GM12878 (cell line): ENCODE measurements at regions not wholly inside any gene's neighbourhood (a gene's known extent, or its start where the extent isn't known, plus 50 kb on each side); places are given as distances from the start of the nearest gene placed in this dataset.

Source experiments
- ATAC-seq: fragments of 200-7000 bp; cut with Tn5 transposase; 3 replicates; pipeline ENCODE4 v1.9.1; 2020; ENCODE audit warnings: mild to moderate bottlenecking, moderate library complexity
- BruUV-seq: library from RNA; stranded (reverse); fragments of 400-500 nt; replicated peaks from 2 replicates; lab custom pipeline; 2021; lab: Mats Ljungman, UMichigan
- CTCF ChIA-PET: fragments of 300-600 bp; sonication (Branson Sonifier 250); formaldehyde crosslinking; extraction: SDS; loops from one replicate; lab custom pipeline; 2021; ENCODE audit warnings: inconsistent platforms; lab: Yijun Ruan, JAX
- POLR2A ChIA-PET: fragments of 350-600 bp; formaldehyde crosslinking; extraction: SDS; loops from one replicate; lab custom pipeline; 2021; ENCODE audit warnings: inconsistent platforms; lab: Charles Lee
- RAD21 ChIA-PET: fragments of 300-600 bp; sonication (Branson Sonifier 250); formaldehyde crosslinking; loops from one replicate; lab custom pipeline; 2023; ENCODE audit warnings: antibody characterized with exemption; ENCODE audit not compliant: unreplicated experiment; lab: Charles Lee
- SMC1A ChIA-PET: fragments of 300-600 bp; sonication (Branson Sonifier 250); formaldehyde crosslinking; loops from one replicate; lab custom pipeline; 2023; ENCODE audit not compliant: unreplicated experiment, uncharacterized antibody; lab: Charles Lee
- DNase-seq: peaks from one replicate; pipeline ENCODE4 v3.0.0-alpha.2; 2011; ENCODE audit warnings: low read depth, low spot score
- FAIRE-seq: peaks from 3 replicates; lab custom pipeline; 2011; peaks lifted over from hg19 to GRCh38; lab: Jason Lieb, UNC
- H2AFZ ChIP-seq: 2 replicates; pipeline ENCODE4 v1.6.0; 2011; ENCODE audit warnings: low read depth, low read length, control low read depth; ENCODE audit not compliant: control insufficient read depth
- H3K27ac ChIP-seq: 2 replicates; pipeline ENCODE4 v1.5.1; 2011; ENCODE audit warnings: control low read depth; ENCODE audit not compliant: control insufficient read depth, insufficient read depth
- H3K27me3 ChIP-seq, 2 experiments: replicated peaks in 1 of 2; 2 replicates each; pipeline versions ENCODE4 v1.6.0 to v1.6.1; 2011; ENCODE audit warnings: low read length in 1 of 2; ENCODE audit not compliant: control insufficient read depth in 2 of 2, insufficient read depth in 2 of 2
- H3K36me3 ChIP-seq, 2 experiments: 2 replicates each; pipeline ENCODE4 v1.5.1; 2011; ENCODE audit warnings: low read length in 1 of 2; ENCODE audit not compliant: control insufficient read depth in 2 of 2, insufficient read depth in 2 of 2
- H3K4me1 ChIP-seq: 2 replicates; pipeline ENCODE4 v1.6.1; 2011; ENCODE audit warnings: mild to moderate bottlenecking, low read length, moderate library complexity, mixed read lengths; ENCODE audit not compliant: control insufficient read depth, insufficient read depth
- H3K4me2 ChIP-seq: 2 replicates; pipeline ENCODE4 v1.6.0; 2011; ENCODE audit warnings: control low read depth; ENCODE audit not compliant: control insufficient read depth, insufficient read depth
- H3K4me3 ChIP-seq: fragments of 200-600 bp; sonication (generic); 2 replicates; pipeline ENCODE4 v1.5.1; 2016
- H3K79me2 ChIP-seq: 2 replicates; pipeline ENCODE4 v1.6.0; 2011; ENCODE audit warnings: low read length; ENCODE audit not compliant: control insufficient read depth, insufficient read depth
- H3K9ac ChIP-seq: 2 replicates; pipeline ENCODE4 v1.8.0; 2011; ENCODE audit warnings: low read length, control low read depth, mixed read lengths; ENCODE audit not compliant: control insufficient read depth, insufficient read depth
- H3K9me3 ChIP-seq: replicated peaks from 3 replicates; pipeline ENCODE4 v1.5.1; 2011; ENCODE audit warnings: mild to moderate bottlenecking, low read length; ENCODE audit not compliant: control insufficient read depth, insufficient read depth
- H4K20me1 ChIP-seq: 2 replicates; pipeline ENCODE4 v1.6.0; 2011; ENCODE audit not compliant: control insufficient read depth, insufficient read depth
- BACH1 ChIP-seq: fragments of 450-650 bp; IDR thresholded peaks from 2 replicates; pipeline ENCODE4 v1.6.1; 2017; ENCODE audit warnings: mild to moderate bottlenecking, borderline replicate concordance
- HCFC1 ChIP-seq: fragments of 150-350 bp; IDR thresholded peaks from 2 replicates; pipeline ENCODE4 v1.6.1; 2014; ENCODE audit warnings: low read length
- MYB ChIP-seq: fragments of 150-350 bp; IDR thresholded peaks from 2 replicates; pipeline ENCODE4 v1.6.1; 2014; ENCODE audit warnings: mild to moderate bottlenecking, low read depth, low read length, borderline replicate concordance
- PML ChIP-seq: IDR thresholded peaks from 2 replicates; pipeline ENCODE4 v1.6.1; 2012; ENCODE audit warnings: low read length, inconsistent platforms
- POLR2A ChIP-seq: IDR thresholded peaks from 2 replicates; pipeline ENCODE4 v1.6.1; 2011; ENCODE audit warnings: low read depth, mild to moderate bottlenecking, low read length
- RFX5 ChIP-seq: IDR thresholded peaks from 2 replicates; pipeline ENCODE4 v1.6.1; 2011; ENCODE audit warnings: low read depth, low read length, improper control_type of control experiment
- SIN3A ChIP-seq: IDR thresholded peaks from 2 replicates; pipeline ENCODE4 v1.6.1; 2012; ENCODE audit warnings: low read depth, low read length, improper control_type of control experiment
- YY1 ChIP-seq: IDR thresholded peaks from 2 replicates; pipeline ENCODE4 v1.6.1; 2011; ENCODE audit warnings: low read depth, mild to moderate bottlenecking, low read length
- ZNF207 ChIP-seq: fragments of 450-650 bp; IDR thresholded peaks from 2 replicates; pipeline ENCODE4 v1.6.1; 2014; ENCODE audit warnings: antibody characterized with exemption, mild to moderate bottlenecking, borderline replicate concordance
- WGBS: methylation state at CpG from one replicate; pipeline ENCODE4 v1.1.6; 2016; ENCODE audit warnings: low lambda C conversion rate; ENCODE audit not compliant: insufficient replicate concordance, insufficient coverage; ENCODE audit errors: missing lambda C conversion rate; 5-methylcytosine and 5-hydroxymethylcytosine counted together
- in situ Hi-C: fragments of 300-500 bp; cut with MboI; formaldehyde crosslinking; loops from 9 replicates; pipeline ENCODE4 v1.14.3; 2018; ENCODE audit warnings: mixed read lengths
- intact Hi-C: fragments of 100-400 bp; cut with micrococcal nuclease; formaldehyde crosslinking; loops from one replicate; pipeline ENCODE4 v1.14.2; 2022; ENCODE audit not compliant: unreplicated experiment
- TF ChIP-seq, protein P1 (sequence below): fragments of 450-650 bp; formaldehyde crosslinking; IDR thresholded peaks from 2 replicates; pipeline ENCODE4 v1.4.0; 2022; ENCODE audit warnings: mild to moderate bottlenecking, moderate library complexity
- TF ChIP-seq, protein P2 (sequence below): fragments of 150-350 bp; IDR thresholded peaks from 2 replicates; pipeline ENCODE4 v1.6.1; 2014; ENCODE audit warnings: mild to moderate bottlenecking, low read depth, low read length
- TF ChIP-seq, protein P3 (sequence below): fragments of 450-650 bp; IDR thresholded peaks from 2 replicates; pipeline ENCODE4 v1.6.1; 2014; ENCODE audit warnings: mild to moderate bottlenecking
- TF ChIP-seq, protein P4 (sequence below): fragments of 450-650 bp; IDR thresholded peaks from 2 replicates; pipeline ENCODE4 v1.6.1; 2016; ENCODE audit warnings: mild to moderate bottlenecking, moderate library complexity, borderline replicate concordance
- TF ChIP-seq, protein P5 (sequence below): IDR thresholded peaks from 2 replicates; pipeline ENCODE4 v1.6.1; 2011; ENCODE audit warnings: borderline replicate concordance, low read depth, mild to moderate bottlenecking, moderate library complexity, low read length; ENCODE audit not compliant: insufficient read depth, poor library complexity, severe bottlenecking

DNA sequence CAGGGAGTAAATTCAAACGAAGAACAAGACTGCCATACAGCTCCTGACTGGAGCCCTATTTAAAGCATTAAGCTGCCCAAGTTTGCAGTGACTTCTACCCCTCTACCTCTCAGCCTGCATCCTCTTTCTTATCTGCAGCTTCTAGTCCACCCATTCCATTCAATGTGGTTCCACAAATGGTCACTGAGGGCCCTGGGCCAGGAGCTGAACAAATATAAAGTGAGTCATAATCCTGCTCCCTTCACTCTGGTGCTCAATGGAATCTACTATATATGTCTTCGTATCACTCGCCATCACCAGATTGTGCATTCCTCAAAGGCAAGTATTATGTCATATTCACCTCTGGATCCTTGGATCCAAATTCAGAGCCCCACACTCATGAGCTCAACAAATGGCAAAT lies 398.7 kb downstream of the BRINP2 start:
- Histone ChIP-seq H3K27ac (no peak overlapping the region), H3K4me1 (no peaks in the 10 kb centered on the region), H3K79me2 (no peaks in the 10 kb centered on the region), H3K36me3 (no peaks in the 10 kb centered on the region), H4K20me1 (no peaks in the 10 kb centered on the region), H3K4me2 (no peak overlapping the region), H3K27me3 (no peaks in the 10 kb centered on the region), H3K9me3 (no peaks in the 10 kb centered on the region), H2AFZ (no peak overlapping the region), H3K4me3 (no peak overlapping the region), H3K9ac (no peak overlapping the region)
- TF ChIP-seq, protein P1, sequence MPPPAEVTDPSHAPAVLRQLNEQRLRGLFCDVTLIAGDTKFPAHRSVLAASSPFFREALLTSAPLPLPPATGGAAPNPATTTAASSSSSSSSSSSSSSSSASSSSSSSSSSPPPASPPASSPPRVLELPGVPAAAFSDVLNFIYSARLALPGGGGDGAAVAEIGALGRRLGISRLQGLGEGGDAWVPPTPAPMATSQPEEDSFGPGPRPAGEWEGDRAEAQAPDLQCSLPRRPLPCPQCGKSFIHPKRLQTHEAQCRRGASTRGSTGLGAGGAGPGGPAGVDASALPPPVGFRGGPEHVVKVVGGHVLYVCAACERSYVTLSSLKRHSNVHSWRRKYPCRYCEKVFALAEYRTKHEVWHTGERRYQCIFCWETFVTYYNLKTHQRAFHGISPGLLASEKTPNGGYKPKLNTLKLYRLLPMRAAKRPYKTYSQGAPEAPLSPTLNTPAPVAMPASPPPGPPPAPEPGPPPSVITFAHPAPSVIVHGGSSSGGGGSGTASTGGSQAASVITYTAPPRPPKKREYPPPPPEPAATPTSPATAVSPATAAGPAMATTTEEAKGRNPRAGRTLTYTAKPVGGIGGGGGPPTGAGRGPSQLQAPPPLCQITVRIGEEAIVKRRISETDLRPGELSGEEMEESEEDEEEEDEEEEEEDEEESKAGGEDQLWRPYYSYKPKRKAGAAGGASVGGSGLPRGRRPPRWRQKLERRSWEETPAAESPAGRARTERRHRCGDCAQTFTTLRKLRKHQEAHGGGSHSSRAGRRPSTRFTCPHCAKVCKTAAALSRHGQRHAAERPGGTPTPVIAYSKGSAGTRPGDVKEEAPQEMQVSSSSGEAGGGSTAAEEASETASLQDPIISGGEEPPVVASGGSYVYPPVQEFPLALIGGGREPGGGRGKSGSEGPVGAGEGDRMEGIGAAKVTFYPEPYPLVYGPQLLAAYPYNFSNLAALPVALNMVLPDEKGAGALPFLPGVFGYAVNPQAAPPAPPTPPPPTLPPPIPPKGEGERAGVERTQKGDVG (CRISPR knock-in tag) = no peak
- TF ChIP-seq, protein P2, sequence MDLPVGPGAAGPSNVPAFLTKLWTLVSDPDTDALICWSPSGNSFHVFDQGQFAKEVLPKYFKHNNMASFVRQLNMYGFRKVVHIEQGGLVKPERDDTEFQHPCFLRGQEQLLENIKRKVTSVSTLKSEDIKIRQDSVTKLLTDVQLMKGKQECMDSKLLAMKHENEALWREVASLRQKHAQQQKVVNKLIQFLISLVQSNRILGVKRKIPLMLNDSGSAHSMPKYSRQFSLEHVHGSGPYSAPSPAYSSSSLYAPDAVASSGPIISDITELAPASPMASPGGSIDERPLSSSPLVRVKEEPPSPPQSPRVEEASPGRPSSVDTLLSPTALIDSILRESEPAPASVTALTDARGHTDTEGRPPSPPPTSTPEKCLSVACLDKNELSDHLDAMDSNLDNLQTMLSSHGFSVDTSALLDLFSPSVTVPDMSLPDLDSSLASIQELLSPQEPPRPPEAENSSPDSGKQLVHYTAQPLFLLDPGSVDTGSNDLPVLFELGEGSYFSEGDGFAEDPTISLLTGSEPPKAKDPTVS = no peak
- TF ChIP-seq YY1 (no peak), BACH1 (no peak), RFX5 (no peak), SIN3A (no peak), PML (no peak), HCFC1 (no peak), MYB (no peak), ZNF207 (no peak), POLR2A (no peak)
- TF ChIP-seq, protein P3, sequence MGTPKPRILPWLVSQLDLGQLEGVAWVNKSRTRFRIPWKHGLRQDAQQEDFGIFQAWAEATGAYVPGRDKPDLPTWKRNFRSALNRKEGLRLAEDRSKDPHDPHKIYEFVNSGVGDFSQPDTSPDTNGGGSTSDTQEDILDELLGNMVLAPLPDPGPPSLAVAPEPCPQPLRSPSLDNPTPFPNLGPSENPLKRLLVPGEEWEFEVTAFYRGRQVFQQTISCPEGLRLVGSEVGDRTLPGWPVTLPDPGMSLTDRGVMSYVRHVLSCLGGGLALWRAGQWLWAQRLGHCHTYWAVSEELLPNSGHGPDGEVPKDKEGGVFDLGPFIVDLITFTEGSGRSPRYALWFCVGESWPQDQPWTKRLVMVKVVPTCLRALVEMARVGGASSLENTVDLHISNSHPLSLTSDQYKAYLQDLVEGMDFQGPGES = no peak
- TF ChIP-seq, protein P4, sequence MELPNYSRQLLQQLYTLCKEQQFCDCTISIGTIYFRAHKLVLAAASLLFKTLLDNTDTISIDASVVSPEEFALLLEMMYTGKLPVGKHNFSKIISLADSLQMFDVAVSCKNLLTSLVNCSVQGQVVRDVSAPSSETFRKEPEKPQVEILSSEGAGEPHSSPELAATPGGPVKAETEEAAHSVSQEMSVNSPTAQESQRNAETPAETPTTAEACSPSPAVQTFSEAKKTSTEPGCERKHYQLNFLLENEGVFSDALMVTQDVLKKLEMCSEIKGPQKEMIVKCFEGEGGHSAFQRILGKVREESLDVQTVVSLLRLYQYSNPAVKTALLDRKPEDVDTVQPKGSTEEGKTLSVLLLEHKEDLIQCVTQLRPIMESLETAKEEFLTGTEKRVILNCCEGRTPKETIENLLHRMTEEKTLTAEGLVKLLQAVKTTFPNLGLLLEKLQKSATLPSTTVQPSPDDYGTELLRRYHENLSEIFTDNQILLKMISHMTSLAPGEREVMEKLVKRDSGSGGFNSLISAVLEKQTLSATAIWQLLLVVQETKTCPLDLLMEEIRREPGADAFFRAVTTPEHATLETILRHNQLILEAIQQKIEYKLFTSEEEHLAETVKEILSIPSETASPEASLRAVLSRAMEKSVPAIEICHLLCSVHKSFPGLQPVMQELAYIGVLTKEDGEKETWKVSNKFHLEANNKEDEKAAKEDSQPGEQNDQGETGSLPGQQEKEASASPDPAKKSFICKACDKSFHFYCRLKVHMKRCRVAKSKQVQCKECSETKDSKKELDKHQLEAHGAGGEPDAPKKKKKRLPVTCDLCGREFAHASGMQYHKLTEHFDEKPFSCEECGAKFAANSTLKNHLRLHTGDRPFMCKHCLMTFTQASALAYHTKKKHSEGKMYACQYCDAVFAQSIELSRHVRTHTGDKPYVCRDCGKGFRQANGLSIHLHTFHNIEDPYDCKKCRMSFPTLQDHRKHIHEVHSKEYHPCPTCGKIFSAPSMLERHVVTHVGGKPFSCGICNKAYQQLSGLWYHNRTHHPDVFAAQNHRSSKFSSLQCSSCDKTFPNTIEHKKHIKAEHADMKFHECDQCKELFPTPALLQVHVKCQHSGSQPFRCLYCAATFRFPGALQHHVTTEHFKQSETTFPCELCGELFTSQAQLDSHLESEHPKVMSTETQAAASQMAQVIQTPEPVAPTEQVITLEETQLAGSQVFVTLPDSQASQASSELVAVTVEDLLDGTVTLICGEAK = no peak
- TF ChIP-seq, protein P5, sequence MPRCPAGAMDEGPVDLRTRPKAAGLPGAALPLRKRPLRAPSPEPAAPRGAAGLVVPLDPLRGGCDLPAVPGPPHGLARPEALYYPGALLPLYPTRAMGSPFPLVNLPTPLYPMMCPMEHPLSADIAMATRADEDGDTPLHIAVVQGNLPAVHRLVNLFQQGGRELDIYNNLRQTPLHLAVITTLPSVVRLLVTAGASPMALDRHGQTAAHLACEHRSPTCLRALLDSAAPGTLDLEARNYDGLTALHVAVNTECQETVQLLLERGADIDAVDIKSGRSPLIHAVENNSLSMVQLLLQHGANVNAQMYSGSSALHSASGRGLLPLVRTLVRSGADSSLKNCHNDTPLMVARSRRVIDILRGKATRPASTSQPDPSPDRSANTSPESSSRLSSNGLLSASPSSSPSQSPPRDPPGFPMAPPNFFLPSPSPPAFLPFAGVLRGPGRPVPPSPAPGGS = no peak
- WGBS = 35% methylated on average over 3 of the region's 3 CpGs
- FAIRE-seq (no peak), DNase-seq (no peak), ATAC-seq (no peak)
- intact Hi-C loops = no loop called here
- BruUV-seq = no TSS peak
- RAD21 ChIA-PET = interaction anchor here (1.3 kb wide), 1 partner anchor 9 kb away, joined by 3 read pairs; no protein-coding TSS in a partner anchor
- SMC1A ChIA-PET = interaction anchor here (0.6 to 4.1 kb wide), 5 partner anchors 9 to 113 kb away, joined by 3 to 27 read pairs (median 6); no protein-coding TSS in a partner anchor
- POLR2A ChIA-PET = no interaction called here
- in situ Hi-C loops = no loop called here
- CTCF ChIA-PET = interaction anchor here (1.0 to 1.2 kb wide), 2 partner anchors 15 to 211 kb away, joined by 3 read pairs; no protein-coding TSS in a partner anchor
